GM19351 (cell line): ENCODE measurements at regions not wholly inside any gene's neighbourhood (a gene's known extent, or its start where the extent isn't known, plus 50 kb on each side); places are given as distances from the start of the nearest gene placed in this dataset.
"Not testable (repeated sequence)": the region's sequence is repeated elsewhere in the genome, so short reads cannot be mapped to it uniquely, and the experiment has no call there.

Source experiments
- ATAC-seq: cut with Tn5 transposase; IDR thresholded peaks from one replicate; pipeline ENCODE4 v1.9.1; 2021; ENCODE audit warnings: mild to moderate bottlenecking, moderate library complexity; ENCODE audit not compliant: unreplicated experiment

DNA sequence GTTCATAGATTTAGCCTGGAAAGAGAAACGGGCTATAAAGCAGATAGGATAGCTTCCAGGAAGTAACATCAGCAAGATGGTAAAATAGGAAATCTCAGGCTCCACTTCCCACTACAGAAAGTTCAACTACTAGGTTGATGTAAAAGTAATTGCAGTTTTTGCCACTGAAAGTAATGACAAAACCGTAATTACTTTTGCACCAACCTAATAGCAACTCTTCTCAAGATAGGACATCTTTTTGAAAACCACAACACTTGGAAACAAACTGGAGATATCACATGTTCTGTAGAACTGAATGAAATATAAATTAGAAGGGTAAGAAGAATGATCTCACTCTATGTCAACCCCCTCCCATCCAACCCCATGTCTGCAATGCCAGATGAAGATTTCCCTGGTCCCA lies 1154.3 kb downstream of the BCL11A start:
- ATAC-seq: no peak

- no peak for ATAC-seq
Observed at GRCh38 chr2:59398081-59398480, 1155.4 kb downstream of the BCL11A start.

GRCh38 chr2:59395119-59395518 lies 1154.0 kb upstream of the FANCL start:
- no peak for ATAC-seq

- ATAC-seq: no peak
Observed at GRCh38 chr2:59391896-59392295, 1150.8 kb upstream of the FANCL start.

GRCh38 chr2:59390581-59390980 lies 1149.5 kb upstream of the FANCL start:
- no peak for ATAC-seq

DNA sequence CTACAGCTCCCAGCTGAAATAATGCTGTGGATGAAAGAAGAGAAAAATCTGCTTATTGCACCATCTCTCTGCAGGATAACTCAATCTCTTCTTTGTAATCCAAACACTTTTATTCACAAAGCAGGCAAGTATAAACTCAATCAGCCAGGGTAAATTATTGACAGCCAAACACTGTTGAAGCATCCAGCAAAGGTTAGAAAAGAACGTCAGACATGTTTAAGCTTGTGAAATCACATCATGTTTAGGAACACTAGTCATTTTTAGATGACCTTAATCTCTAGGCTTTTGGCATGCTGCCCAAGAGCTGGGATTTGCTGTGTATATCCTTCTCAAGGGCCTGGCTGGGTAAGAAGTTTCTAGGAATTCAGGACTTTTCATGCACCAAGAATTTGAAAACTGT lies 1148.1 kb upstream of the FANCL start:
- no peak for ATAC-seq

DNA sequence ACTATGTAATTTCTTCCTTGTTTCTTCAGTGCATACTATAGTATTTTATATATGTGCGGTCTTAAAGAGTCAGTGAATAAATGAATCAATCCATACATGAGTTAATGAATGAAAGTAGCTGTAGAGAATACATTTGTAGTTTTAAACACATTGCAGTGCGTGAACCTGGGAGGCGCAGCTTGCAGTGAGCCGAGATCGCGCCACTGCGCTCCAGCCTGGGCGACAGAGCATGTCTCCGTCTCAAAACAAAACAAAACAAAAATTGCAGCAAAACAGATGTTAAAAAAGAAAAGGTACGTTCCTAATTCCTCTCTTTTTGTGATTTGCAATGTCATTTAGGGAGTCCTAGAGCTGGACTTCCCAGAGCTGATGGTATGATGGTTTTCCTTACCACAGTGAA lies 1144.8 kb upstream of the FANCL start:
- ATAC-seq: no peak

DNA sequence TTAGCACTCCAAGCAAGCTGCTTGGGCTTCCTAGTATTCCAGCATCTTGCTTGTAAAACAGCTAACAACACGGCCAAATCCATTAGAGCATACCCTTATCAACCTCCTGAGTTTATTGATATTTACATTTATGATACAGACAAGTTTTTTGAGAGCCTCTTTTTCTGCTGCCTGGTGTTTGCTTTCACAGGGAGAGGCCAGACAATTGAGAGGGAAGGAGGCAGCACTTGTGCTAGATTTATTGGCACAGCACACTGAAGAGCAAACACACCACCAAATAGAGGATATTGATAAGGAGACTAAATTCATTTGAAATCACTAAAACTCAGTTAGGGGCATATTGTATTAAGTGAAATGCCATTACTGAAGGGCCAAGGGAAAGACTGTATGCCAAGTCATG lies 1142.3 kb upstream of the FANCL start:
- ATAC-seq: no peak

DNA sequence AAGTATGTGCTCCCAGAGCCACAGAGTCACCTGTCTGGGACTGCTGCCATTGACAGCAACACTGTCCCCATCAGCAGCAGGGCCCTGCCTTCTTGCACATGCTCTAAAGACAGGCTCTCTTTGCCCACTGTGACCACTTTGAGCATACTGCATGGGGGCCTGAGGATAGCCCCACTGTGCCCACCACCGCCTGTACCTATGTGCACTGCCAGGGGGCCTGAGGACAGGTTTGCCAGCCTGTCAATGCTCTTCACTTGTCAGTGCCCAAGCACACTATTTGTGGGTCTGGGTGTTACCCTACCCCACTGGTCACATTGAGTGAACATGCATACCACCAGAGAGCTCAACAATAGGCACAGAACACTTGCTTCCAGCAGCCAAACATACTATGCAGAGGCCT lies 1137.0 kb upstream of the FANCL start:
- no peak for ATAC-seq

DNA sequence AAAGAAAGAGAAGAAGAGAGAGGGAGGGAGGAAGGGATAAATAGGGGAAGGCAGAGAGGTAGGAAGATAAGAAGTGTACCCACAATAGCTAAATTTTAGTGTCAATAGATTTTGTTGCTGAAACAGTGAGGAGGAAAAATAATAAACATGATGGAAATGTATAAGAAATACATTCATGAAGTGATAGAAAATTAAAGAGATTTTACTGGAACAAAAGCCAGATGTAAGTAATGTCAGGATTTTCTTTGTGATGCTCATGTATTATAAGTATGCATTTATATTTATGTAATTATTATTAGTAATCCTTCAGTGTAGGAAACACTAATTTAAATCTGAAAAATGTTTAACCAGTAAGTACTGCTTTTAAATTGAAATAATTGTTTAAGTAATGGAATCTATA lies 1125.2 kb upstream of the FANCL start:
- ATAC-seq: no peak

- no peak for ATAC-seq
Observed at GRCh38 chr2:59354498-59354897, 1113.4 kb upstream of the FANCL start.

DNA sequence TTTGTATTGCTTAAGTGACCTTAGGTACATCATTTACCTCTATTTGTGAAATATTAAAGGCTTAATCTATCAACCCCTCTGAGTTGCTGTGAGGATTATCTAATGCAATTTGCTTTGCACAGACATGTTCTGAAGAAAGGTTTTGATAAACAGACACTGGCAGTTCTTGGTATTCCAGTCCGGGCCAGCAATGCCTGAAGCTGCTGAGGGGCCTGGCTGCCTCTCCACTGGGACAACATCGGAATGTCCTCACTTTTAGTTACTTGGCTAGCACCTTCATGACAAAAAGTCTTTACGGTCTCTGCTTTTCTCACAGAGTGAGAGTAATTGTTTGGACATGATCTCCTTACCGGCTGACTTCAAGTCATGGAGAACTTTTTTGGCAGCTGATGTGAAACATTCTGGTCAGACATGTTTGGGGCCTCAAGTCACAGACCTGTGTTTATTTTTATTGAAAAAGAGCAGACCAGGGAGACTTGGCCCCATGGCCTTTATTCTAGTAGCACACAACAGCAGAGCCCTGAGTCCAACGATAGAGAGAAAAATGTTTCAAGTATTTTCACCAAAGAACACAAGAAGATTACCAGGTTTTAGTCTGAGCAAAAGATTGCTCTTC lies 1112.3 kb upstream of the FANCL start:
- no peak for ATAC-seq

GRCh38 chr2:59342166-59342565 lies 1101.0 kb upstream of the FANCL start:
- no peak for ATAC-seq

GRCh38 chr2:59339837-59340207 lies 1098.7 kb upstream of the FANCL start:
- ATAC-seq: no peak

- no peak for ATAC-seq
Observed at GRCh38 chr2:59339121-59339836, 1098.2 kb upstream of the FANCL start.

GRCh38 chr2:59333007-59333406 lies 1091.9 kb upstream of the FANCL start:
- ATAC-seq: no peak

GRCh38 chr2:59326581-59327365 lies 1085.6 kb upstream of the FANCL start:
- not testable (repeated sequence) for ATAC-seq

DNA sequence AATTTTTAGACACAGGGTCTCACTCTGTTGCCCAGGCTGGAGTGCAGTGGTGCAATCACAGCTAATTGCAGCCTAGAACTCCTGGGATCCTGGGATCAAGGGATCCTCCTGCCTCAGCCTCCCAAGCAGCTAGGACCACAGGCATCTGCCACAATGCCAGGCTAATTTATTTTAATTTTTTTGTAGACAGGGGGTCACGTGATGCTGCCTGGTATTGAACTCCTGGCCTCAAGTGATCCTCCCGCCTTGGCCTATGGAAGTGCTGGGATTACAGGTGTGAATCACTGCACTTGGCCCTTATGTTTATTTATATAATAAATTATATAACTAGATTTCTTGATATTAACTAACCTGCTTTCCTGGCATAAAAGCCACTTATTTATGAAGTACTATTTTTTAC lies 1081.7 kb upstream of the FANCL start:
- no peak for ATAC-seq

GRCh38 chr2:59322005-59322404 lies 1080.9 kb upstream of the FANCL start:
- no peak for ATAC-seq

GRCh38 chr2:59314031-59314766 lies 1073.1 kb upstream of the FANCL start:
- ATAC-seq: no peak
